BJ (cell line): ENCODE measurements at regions not wholly inside any gene's neighbourhood (a gene's known extent, or its start where the extent isn't known, plus 50 kb on each side); places are given as distances from the start of the nearest gene placed in this dataset.

Source experiments
- CTCF ChIA-PET: fragments of 350-600 bp; formaldehyde crosslinking; extraction: SDS; loops from one replicate; lab custom pipeline; 2021; ENCODE audit warnings: antibody characterized with exemption, inconsistent platforms; lab: Yijun Ruan, JAX
- POLR2A ChIA-PET: fragments of 300-600 bp; sonication (Branson Sonifier 250); formaldehyde crosslinking; extraction: SDS; loops from one replicate; lab custom pipeline; 2021; ENCODE audit warnings: antibody characterized with exemption; lab: Charles Lee
- DNase-seq: peaks from one replicate; pipeline ENCODE4 v3.0.0-alpha.2; 2011; ENCODE audit warnings: low read depth
- H3K27me3 ChIP-seq: 2 replicates; pipeline ENCODE4 v1.6.0; 2011; ENCODE audit warnings: low read length; ENCODE audit not compliant: control insufficient read depth, insufficient read depth
- H3K36me3 ChIP-seq: 2 replicates; pipeline ENCODE4 v1.5.1; 2011; ENCODE audit warnings: low read length; ENCODE audit not compliant: control insufficient read depth, insufficient read depth
- H3K4me3 ChIP-seq: 2 replicates; pipeline ENCODE4 v1.5.1; 2011; ENCODE audit warnings: low read depth, mild to moderate bottlenecking, control low read depth, low read length
- TF ChIP-seq, protein P1 (sequence below): IDR thresholded peaks from 2 replicates; pipeline ENCODE4 v1.5.1; 2011; ENCODE audit warnings: low read depth, mild to moderate bottlenecking, control low read depth, inconsistent platforms, low read length, moderate library complexity; ENCODE audit not compliant: insufficient read depth

DNA sequence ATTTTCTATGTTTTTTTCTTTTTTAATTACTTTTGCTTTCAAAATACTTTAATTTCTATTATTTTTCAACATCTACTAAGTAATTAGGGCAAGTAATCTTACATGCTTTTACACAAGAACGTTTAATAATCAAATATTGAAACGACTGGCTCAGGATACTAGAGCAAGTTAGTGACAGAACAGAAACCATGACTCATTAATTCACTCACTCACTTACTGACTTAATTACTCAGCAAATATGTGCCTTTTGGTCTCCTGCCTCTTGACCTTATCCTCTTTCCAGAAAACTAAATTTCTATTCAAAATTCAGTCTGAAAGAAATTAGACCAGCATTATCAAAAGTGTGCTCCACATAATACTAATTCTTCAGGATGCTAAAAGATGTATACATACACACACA lies 314.9 kb upstream of the TEX13C start:
- no peak for DNase-seq
- ChIA-PET POLR2A (no interaction called here), CTCF (no interaction called here)
- Histone ChIP-seq H3K36me3 (no peaks in the 10 kb centered on the region), H3K27me3 (no peaks in the 10 kb centered on the region), H3K4me3 (no peak overlapping the region)
- TF ChIP-seq, protein P1, sequence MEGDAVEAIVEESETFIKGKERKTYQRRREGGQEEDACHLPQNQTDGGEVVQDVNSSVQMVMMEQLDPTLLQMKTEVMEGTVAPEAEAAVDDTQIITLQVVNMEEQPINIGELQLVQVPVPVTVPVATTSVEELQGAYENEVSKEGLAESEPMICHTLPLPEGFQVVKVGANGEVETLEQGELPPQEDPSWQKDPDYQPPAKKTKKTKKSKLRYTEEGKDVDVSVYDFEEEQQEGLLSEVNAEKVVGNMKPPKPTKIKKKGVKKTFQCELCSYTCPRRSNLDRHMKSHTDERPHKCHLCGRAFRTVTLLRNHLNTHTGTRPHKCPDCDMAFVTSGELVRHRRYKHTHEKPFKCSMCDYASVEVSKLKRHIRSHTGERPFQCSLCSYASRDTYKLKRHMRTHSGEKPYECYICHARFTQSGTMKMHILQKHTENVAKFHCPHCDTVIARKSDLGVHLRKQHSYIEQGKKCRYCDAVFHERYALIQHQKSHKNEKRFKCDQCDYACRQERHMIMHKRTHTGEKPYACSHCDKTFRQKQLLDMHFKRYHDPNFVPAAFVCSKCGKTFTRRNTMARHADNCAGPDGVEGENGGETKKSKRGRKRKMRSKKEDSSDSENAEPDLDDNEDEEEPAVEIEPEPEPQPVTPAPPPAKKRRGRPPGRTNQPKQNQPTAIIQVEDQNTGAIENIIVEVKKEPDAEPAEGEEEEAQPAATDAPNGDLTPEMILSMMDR: no peak

DNA sequence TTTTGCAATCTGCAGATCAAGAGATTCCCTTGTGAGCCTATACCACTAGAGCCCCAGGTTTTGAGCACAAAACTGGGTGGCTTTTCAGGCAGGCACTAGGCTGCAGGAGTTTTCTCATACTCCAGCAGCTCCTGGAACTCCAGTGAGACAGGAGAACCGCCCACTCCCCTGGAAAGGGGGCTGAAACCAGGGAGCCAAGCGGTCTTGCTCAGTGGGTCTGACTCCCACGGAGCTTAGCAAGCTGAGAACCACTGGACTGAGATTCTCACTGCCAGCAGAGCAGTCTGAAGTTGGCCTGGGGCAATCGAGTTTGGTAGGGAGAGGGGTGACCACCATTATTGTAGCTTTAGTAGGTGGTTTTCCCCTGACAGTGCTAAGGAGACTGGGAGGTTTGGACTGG lies 313.8 kb upstream of the TEX13C start:
- TF ChIP-seq, protein P1: no peak
- Histone ChIP-seq H3K4me3 (no peak overlapping the region), H3K27me3 (no peaks in the 10 kb centered on the region), H3K36me3 (no peaks in the 10 kb centered on the region)
- ChIA-PET CTCF (no interaction called here), POLR2A (no interaction called here)
- no peak for DNase-seq

DNA sequence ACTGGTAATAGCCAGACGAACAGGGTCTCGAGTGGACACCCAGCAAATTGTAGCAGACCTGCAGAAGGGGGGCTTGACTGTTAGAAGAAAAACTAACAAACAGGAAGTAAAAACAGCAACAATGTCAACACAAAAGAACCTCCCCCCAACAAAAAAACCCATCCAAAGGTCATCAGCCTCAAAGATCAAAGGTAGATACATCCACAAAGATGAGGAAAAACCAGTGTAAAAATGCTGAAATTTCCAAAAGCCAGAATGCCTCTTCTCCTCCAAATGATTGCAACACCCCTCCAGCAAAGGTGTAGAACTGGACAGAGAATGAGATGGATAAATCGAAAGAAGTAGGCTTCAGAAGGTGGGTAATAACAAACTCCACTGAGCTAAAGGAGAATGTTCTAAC lies 313.0 kb upstream of the TEX13C start:
- H3K4me3 ChIP-seq: no peak overlapping the region
- no peaks in the 10 kb centered on the region for H3K27me3 ChIP-seq
- DNase-seq: no peak
- ChIA-PET CTCF (no interaction called here), POLR2A (no interaction called here)
- no peaks in the 10 kb centered on the region for H3K36me3 ChIP-seq
- TF ChIP-seq, protein P1: no peak

DNA sequence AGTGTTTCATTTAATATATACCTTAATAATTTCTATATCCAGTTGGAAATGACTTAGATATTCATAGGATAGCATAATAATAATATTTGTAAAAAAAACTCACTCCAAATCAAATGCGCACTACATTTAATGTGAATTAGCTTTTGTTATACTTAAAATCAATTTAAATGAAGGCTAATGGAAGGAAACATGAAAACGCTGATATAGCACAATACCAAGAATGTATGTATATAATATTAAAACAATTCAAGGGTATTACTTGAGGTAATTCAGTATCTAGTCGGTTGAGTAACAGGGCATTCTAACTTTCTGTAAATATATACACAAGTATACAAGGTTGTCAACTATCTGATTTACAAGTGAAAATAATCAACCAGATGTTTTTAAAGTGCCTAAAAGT lies 307.1 kb upstream of the TEX13C start:
- Histone ChIP-seq H3K27me3 (no peaks in the 10 kb centered on the region), H3K36me3 (no peaks in the 10 kb centered on the region), H3K4me3 (no peak overlapping the region)
- ChIA-PET CTCF (no interaction called here), POLR2A (no interaction called here)
- TF ChIP-seq, protein P1: no peak
- DNase-seq: no peak

DNA sequence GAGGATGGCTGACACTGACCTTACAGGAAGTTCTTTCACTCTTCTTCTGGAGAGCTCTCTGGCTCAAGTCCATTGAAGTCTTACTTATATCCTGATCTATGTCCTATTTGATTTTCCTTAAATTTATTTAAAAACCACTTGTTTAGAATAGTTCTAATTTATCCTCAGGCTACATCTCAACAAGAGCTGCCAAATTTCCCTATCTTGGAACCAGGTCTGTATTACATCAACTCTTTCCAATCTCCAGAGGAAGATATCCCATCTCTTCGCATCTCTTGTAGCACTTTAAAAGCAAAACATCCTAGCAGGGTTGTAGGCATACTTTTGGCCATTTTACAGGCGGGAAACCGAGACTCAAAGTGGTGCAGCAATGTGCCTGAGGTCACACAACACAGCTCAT lies 290.5 kb upstream of the TEX13C start:
- POLR2A ChIA-PET: no interaction called here
- DNase-seq: no peak
- TF ChIP-seq, protein P1: no peak
- CTCF ChIA-PET: no interaction called here
- no peak overlapping the region for H3K4me3 ChIP-seq
- no peaks in the 10 kb centered on the region for H3K27me3 ChIP-seq
- no peaks in the 10 kb centered on the region for H3K36me3 ChIP-seq
